RCC 7860 (cell line): ENCODE measurements at regions not wholly inside any gene's neighbourhood (a gene's known extent, or its start where the extent isn't known, plus 50 kb on each side); places are given as distances from the start of the nearest gene placed in this dataset.
"Not testable (repeated sequence)": the region's sequence is repeated elsewhere in the genome, so short reads cannot be mapped to it uniquely, and the experiment has no call there.

Experiments
- DNase-seq: peaks from one replicate; pipeline ENCODE4 v3.0.0-alpha.2; 2015; ENCODE audit warnings: low spot score
- FAIRE-seq: peaks from 2 replicates; lab custom pipeline; 2012; peaks lifted over from hg19 to GRCh38; lab: Jason Lieb, UNC

- no peak for FAIRE-seq
- DNase-seq: no peak
These were observed 607.2 kb upstream of the NOVA1 start for GRCh38 chr14:27205036-27205435.

GRCh38 chr14:27211741-27212140 lies 613.9 kb upstream of the NOVA1 start:
- FAIRE-seq: no peak
- DNase-seq: no peak

DNA sequence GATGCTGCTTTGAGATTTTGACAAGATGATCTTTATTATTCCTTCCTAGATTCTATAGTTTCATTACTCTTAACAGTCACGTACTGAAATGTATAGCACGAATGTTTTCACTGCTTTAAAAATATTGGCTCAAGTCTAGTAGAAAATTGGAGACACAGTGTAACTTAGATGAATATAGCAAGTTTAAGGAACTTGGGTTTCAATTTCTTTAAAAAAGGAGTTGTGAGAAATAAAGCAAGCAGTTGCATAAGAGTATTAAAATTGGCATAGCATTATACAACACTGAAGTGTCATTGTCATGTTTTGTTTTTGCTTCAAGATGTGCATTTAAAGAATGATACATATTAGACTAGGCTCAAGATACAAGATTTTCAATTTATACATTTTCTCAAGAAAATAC lies 624.8 kb upstream of the NOVA1 start:
- DNase-seq (no peak), FAIRE-seq (no peak)

- no peak for DNase-seq
- no peak for FAIRE-seq
These were observed 626.1 kb upstream of the NOVA1 start for GRCh38 chr14:27223906-27224305.

DNA sequence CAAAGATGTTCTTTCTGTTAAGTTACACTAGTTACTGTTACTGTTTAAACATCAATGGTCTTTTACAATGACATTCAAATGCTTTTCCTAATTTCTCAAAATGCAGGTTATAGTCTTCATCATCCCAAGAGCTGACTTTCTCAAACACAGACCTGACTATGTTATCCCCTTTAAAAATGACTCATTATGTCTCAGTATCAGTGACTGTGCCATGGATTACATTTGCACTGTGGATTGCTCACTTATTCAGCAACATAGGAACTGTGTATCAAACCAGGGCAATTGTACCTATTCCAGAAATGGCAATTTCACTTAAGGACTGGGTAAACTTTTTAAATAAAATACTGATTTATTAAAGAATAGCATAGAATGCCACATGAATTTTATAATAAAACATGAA lies 630.2 kb upstream of the NOVA1 start:
- DNase-seq (no peak), FAIRE-seq (no peak)

GRCh38 chr14:27234331-27234730 lies 636.5 kb upstream of the NOVA1 start:
- no peak for FAIRE-seq
- DNase-seq: no peak

GRCh38 chr14:27236601-27237000 lies 638.8 kb upstream of the NOVA1 start:
- FAIRE-seq (no peak), DNase-seq (no peak)

DNA sequence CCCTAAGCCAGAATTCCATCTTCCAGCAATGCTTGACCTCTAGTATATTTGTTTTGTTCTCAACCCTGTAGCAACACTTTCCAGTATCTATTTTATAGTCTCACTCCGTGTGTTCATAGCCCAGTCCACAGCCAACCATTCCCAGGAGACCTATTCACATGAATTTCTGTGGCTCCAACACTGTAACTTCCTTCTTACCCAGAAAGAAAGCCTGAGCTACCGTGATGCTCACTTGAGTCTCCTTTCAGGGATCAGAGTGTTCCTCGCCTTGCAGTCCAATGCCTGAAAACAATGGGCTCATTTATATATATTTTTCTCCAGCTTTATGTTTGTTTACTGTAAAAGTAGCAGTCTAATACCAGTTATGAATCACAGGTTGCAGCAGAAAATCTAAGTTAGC lies 645.0 kb upstream of the NOVA1 start:
- FAIRE-seq (no peak), DNase-seq (no peak)

DNA sequence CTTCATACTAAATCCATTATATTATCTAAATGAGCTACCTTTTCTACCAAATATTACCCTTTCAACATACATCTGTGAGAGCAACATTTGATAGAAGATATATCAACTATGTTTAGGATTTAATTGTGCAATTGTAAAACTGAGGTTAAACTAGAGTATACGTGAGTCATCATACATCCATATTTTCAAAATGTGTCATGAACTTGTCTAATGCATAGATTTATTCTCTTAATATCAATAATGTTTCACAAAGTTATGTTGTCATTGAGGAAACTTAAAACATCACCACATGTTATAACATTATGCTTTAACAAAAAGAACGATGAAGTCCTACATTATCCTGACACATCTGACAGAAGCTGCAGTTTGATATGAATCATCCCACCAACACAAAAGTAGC lies 645.5 kb upstream of the NOVA1 start:
- FAIRE-seq: no peak
- DNase-seq: no peak

DNA sequence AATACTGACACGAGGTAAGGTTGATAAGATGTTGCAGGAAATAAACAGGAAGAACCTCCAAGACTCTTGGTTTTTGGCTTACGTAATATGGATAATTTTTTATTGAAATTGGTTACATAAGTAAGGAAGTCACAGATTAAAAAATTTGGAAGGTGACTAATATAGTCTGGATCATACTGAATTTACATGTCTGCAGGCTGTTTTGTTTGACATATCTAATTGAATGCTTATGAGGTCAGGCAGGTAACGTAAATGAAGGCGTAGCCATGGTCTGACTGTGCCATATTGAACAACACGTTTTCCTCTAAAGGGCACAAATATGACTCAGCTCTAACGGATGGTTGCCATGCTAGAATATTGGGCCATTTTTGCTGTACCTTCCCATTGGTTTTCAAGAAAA lies 648.1 kb upstream of the NOVA1 start:
- no peak for FAIRE-seq
- DNase-seq: no peak

DNA sequence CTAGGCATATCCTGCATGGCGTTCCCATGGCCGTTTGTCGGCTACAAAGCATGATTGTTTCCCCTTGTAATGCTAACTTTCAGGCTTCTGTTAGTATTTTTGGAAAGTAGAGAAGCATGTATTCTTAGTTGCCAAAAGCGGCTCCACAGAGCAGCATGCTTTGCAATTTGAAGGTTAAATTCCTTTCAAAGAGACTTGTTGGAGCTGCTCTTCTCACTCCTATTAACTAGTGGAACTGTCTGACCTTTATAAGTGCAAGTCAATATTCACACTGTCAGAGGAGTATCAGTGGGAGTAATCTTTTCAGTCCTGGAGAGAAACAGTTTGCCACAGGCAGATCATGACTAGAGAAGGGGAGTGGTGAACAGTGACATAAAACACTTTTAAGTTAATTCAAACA lies 656.1 kb upstream of the NOVA1 start:
- no peak for DNase-seq
- FAIRE-seq: no peak

DNA sequence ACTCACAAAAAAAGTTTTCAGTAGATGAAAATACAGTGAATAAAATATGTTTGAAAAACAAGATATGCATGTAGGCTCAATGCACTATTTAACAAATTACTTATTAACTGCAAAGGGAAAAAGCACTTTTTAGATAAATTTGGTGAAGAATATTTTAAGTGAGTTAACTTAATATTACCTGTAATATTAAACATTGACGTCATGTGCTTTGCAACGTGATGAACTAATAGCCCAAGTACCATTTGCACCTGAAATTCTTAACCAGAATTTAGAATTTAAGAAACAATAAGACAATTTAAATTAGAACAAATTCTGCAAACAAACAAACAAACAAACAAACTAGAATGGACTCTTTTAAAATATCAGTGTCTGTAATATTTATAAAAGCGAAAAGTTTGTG lies 659.0 kb upstream of the NOVA1 start:
- DNase-seq (no peak), FAIRE-seq (no peak)

- DNase-seq (no peak), FAIRE-seq (no peak)
These were observed 670.0 kb upstream of the NOVA1 start for GRCh38 chr14:27267876-27268275.

DNA sequence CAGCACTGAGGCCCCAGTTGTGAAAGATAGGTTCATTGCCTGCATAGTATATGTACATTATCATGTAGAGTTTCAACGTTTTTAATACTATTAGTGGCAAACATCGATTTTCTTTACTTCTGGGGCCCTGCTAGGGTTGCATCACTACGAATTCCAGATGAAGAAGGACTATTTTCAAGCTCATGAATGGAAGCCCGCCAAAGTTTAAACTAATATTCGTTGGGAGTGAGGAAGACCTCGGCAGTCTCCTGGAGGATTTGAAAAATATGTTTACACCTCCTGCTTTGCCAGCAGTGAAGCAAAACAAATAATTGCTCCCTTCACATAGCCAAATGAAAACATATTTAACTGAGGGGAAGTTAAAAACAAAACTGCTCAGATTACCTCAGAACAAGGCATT lies 672.9 kb upstream of the NOVA1 start:
- FAIRE-seq (no peak), DNase-seq (no peak)

DNA sequence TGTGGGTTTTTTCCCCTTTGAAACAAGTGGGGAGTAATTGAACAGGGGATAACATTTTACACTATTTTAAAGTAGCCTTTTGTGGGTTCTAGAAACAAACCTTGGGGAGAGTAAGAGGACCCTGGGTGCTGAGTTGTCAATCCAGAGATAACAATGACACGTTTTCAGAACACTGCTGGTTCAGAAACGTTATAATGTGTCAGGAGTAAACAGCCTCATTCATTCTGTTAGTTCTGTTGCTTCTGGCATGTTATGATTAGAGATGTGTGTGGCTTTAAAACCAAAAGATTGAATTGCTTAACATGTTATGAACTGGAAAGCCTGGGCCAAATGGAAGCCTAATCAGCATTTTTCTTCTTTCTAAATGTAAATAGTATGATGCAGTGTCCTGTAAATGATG lies 680.5 kb upstream of the NOVA1 start:
- FAIRE-seq: no peak
- DNase-seq: no peak

DNA sequence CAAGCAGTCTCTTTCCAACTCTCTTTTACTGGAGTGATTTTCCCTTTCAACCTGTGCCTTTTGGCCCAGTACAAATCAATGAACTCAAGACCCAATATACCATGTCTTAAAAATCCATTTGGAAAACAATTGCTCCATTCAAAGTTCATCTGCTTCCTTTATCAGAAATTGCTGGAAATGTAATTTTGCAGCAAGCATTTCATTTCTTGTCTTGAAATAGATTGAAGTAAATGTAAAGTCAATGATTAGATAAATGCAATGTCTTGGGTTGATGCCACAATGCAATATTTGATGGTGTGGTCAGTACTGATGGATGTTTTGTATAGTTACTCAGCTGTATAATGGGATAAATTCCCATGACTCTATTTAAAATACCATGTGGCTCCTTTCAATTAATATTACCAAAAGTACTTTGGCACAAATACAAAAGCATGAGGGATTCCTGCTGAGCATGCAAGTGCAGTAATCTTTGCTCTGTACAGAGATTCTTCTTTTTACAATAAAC lies 707.7 kb upstream of the NOVA1 start:
- no peak for DNase-seq
- no peak for FAIRE-seq

DNA sequence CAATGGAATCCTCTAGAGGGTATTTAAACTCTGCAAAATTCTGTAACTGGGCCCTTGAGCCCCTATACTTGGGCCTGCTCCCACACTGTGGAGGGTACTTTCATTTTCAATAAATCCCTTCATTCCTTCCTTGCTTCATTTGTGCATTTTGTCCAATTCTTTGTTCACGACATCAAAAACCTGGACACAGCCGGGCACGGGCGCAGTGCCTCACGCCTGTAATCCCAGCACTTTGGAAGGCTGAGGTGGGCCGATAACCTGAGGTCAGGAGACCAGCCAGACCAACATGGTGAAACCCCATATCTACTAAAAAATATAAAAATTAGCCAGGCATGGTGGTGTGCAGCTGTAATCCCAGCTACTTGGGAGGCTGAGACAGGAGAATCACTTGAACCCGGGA lies 714.9 kb upstream of the NOVA1 start:
- not testable (repeated sequence) for DNase-seq, FAIRE-seq

DNA sequence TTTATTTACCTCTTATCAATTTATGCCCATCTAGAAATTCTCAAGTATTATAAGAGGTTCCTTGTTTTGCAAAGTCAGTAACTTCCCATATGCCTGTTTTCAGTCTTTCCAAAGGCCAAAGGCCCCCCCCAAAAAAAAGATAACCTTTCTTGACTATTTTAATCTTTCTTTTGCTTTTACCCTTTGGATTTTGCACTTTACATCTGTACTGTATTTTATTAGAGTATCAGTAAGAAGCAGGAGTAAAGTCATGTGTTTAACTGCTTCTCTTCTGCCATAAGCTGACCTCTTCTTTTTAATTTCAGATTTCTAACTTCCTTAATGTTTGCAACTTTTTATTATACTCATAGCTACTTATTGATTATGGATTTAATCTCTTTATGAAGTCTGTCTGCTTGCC lies 716.4 kb upstream of the NOVA1 start:
- no peak for DNase-seq
- no peak for FAIRE-seq

DNA sequence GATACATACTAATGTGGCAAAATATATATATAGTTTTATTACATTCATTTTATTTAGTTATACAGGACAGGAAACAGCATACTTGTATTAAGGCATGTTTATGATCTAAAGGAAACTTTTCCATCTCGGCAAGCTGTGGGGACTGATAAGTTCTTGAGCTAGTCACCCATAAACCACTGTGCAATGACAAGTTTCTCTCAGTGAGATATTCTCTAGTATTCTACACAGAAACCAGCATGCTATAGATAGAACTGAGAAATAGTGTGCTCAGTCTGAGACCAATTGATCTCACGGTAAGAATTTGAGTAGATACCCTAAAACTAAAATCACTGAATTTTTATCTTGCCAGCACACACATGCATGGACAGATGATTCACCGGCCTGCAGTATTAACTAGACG lies 717.6 kb upstream of the NOVA1 start:
- FAIRE-seq (no peak), DNase-seq (no peak)

DNA sequence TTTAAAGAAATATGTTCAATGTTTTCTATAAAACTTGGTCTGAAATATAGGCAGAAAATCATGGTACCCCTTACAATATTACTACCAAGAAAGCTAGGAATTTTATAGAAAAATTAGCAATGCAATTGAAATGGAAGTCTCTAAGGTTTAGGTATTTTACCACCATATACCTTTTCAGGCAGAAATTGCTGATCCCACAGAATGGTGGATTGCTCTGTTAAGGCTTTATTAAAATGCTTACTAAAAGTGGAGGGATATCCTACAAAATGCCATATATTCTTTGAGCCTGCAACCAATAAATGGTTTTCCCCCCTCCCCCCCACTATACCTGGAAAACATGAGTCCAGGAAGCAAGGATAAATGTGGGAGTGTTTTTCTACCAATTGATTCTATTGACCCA lies 718.1 kb upstream of the NOVA1 start:
- no peak for FAIRE-seq
- no peak for DNase-seq

- no peak for FAIRE-seq
- DNase-seq: no peak
These were observed 721.1 kb upstream of the NOVA1 start for GRCh38 chr14:27318774-27319420.

DNA sequence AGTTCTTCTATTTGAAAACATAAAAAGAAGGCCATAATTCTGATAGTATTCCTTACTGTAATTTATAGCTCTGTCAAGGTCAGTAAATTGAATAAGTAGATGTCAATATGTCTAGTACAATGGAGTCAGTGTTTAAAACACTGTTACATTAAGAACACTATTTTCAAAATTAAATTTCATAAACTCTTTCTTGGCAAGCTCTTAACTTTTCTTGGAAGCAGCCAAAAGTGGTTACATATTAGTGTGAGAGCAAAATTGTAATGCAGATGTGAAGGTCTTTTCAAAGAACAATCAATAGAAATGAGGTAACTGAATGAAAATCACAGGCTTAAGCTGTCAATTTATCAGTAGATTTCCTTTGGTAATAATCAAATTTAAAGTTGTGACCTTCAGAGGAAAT lies 722.4 kb upstream of the NOVA1 start:
- FAIRE-seq (no peak), DNase-seq (no peak)

DNA sequence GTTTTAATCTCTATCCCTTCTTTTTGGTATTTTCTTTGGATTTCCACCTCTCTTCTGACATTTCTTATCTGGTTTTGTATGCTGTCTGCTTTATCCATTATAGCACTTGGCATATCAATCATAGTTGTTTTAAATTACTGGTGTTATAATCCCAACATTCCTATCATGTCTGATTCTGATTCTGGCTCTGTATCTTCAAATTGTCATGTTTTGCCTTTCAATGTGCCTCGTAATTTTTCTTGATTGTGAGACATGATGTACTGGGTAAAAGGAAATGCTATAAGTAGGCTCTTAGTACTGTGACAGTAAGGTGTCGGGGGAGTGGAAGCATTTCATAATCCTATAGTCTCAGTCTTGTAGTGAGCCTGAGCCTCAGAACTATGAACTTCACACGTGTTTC lies 729.3 kb upstream of the NOVA1 start:
- DNase-seq (no peak), FAIRE-seq (no peak)
